Anterior cingulate cortex (tissue), 58 donors: ENCODE measurements at regions not wholly inside any gene's neighbourhood (a gene's known extent, or its start where the extent isn't known, plus 50 kb on each side); places are given as distances from the start of the nearest gene placed in this dataset.

Source experiments
- DNase-seq, 58 donors: peaks; one replicate each; lab custom pipeline; 2025; lab: John Stamatoyannopoulos, UW

GRCh38 chr2:30310371-30310770 is 79.0 kb downstream of the LBH start:
- DNase-seq = no peak

GRCh38 chr2:30310955-30311354 is 79.6 kb downstream of the LBH start:
- no peak for DNase-seq

GRCh38 chr2:30311711-30312110 is 80.4 kb downstream of the LBH start:
- DNase-seq = peak in 1 of 58 donors; percentile 9

GRCh38 chr2:30312916-30313315 is 81.6 kb downstream of the LBH start:
- DNase-seq = no peak

GRCh38 chr2:30314981-30315380 is 83.6 kb downstream of the LBH start:
- no peak for DNase-seq

- no peak for DNase-seq
Measured at GRCh38 chr2:30315391-30316063, 84.2 kb downstream of the LBH start.

GRCh38 chr2:30316408-30316807 is 85.1 kb downstream of the LBH start:
- no peak for DNase-seq

DNA sequence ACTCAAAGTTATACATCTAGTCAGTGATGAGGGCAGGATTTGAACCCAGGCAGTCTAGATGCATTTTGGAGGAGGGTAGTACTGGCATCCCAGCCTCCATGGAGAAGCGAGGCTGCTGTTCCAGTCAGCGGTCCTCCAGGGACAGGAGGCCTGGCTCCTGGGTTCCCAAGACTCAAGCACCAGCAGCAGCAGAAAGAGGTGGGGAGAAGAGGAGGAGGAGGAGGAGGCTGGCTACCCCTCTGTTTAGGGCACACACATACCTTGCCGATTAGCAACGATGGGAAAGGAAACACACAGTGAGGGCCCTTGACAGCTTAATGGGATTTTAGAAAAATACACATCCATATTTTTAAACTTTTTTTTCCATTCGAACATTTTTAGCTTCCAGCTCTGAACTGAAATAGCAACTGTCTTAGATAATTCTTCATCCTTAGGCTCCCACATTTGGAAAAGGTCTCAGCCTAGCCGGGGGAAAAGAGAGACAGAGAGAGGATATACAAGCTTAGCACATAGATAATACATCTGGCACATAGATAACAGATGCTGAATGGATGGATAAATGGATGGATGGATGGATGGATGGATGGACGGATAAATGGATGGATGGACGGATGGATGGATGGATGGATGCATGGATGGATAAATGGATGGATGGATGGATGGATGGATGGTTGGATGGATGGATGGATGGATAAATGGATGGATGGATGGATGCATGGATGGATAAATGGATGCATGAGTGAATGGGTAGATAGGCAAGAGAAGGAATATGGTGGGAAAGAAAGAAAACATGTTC is 87.9 kb downstream of the LBH start:
- DNase-seq = no peak

- DNase-seq = no peak
Measured at GRCh38 chr2:30321466-30321865, 90.1 kb downstream of the LBH start.

GRCh38 chr2:30323499-30323898 is 92.2 kb downstream of the LBH start:
- DNase-seq = no peak

- no peak for DNase-seq
Measured at GRCh38 chr2:30324245-30324908, 93.0 kb downstream of the LBH start.

DNA sequence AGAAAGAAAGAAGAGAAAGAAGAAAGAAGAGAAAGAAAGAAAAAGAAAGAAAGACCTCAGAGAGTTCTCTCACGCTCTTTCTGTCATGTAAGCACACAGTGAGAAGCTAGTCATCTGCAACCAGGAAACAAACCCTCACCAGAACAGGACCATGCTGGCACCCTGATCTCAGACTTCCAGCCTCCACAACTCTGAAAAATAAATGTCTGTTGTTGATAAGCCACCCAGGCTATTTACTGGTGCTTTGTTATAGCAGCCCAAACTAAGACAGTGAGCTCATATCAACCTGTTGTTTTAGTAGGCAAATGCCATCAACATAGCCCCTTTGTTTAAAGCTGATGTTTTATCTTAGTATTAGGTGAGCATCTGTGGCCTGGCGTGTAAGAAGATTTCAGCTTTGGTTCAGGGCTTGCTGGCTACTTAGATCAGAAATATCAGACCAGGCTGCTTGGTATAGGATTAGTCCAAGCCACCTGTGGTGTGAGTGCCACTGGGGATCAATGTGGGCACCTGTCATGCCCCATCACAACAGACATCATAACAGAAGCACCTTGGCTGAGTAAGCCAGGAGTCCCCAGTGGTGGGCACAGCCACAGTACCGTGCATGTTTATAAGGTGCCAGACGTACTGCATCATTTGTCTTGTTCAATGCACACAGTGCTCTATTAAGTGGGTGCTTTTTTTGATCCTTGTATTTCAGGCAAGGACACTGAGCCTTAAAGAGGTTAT is 94.4 kb downstream of the LBH start:
- no peak for DNase-seq

GRCh38 chr2:30326497-30326896 is 95.2 kb downstream of the LBH start:
- no peak for DNase-seq

GRCh38 chr2:30331038-30331437 is 99.7 kb downstream of the LBH start:
- DNase-seq = no peak

- no peak for DNase-seq
Measured at GRCh38 chr2:30331869-30332268, 100.5 kb downstream of the LBH start.

GRCh38 chr2:30332791-30333453 is 101.6 kb downstream of the LBH start:
- no peak for DNase-seq

- no peak for DNase-seq
Measured at GRCh38 chr2:30334762-30335363, 103.5 kb downstream of the LBH start.

GRCh38 chr2:30336084-30336483 is 104.8 kb downstream of the LBH start:
- no peak for DNase-seq

- DNase-seq = no peak
Measured at GRCh38 chr2:30336978-30337841, 105.9 kb downstream of the LBH start.
